Adrenal gland (tissue), 9 donors: ENCODE measurements at regions not wholly inside any gene's neighbourhood (a gene's known extent, or its start where the extent isn't known, plus 50 kb on each side); places are given as distances from the start of the nearest gene placed in this dataset.

ENCODE experiments used
- DNase-seq, 7 donors: peaks; one replicate each; pipeline ENCODE4 v3.0.0-alpha.2; 2019 to 2020
- H3K27ac ChIP-seq, 5 donors: fragments of 200-600 bp; sonication (generic) in 4 of 5; 1 replicate in 3 of 5; 2 replicates in 2 of 5; pipeline versions ENCODE4 v1.5.1 to v1.8.0; 2016 to 2020; ENCODE audit warnings: mild to moderate bottlenecking in 1 of 5
- H3K27me3 ChIP-seq: fragments of 200-600 bp; 2 replicates; pipeline ENCODE4 v1.8.0; 2021
- H3K36me3 ChIP-seq, 2 donors: fragments of 200-600 bp; replicated peaks in 1 of 2; 1 replicate in 1 of 2; 2 replicates in 1 of 2; pipeline versions ENCODE4 v1.5.1 to v1.8.0; 2018 to 2022
- H3K4me1 ChIP-seq, 2 donors: fragments of 200-600 bp; replicated peaks in 1 of 2; 1 replicate in 1 of 2; 2 replicates in 1 of 2; pipeline versions ENCODE4 v1.5.1 to v1.8.0; 2018 to 2021
- H3K4me3 ChIP-seq, 4 donors: fragments of 200-600 bp; sonication (generic) in 3 of 4; one replicate each; pipeline ENCODE4 v1.5.1; 2016 to 2018
- H3K9me3 ChIP-seq, 3 donors: fragments of 200-600 bp; sonication (generic) in 1 of 3; replicated peaks in 1 of 3; 1 replicate in 2 of 3; 2 replicates in 1 of 3; pipeline versions ENCODE4 v1.5.1 to v1.8.0; 2016 to 2021
- POLR2A ChIP-seq, 2 donors: fragments of 450-650 bp; IDR thresholded peaks; one replicate each; pipeline ENCODE4 v1.6.1; 2017; ENCODE audit warnings: antibody characterized with exemption in 2 of 2, mild to moderate bottlenecking in 2 of 2, moderate library complexity in 1 of 2
- WGBS, 4 donors: extraction: QIAGEN DNeasy Blood & Tissue Kit in 2 of 4; methylation state at CpG; one replicate each; pipeline versions ENCODE4 v1.1.5 to v1.1.7; 2013 to 2017; 5-methylcytosine and 5-hydroxymethylcytosine counted together
- intact Hi-C, 2 donors: fragments of 100-400 bp; cut with DNase I; formaldehyde crosslinking; loops; one replicate each; pipeline versions ENCODE4 v1.14.1 to v1.15.0; 2022 to 2023
- TF ChIP-seq, protein P1 (sequence below), 6 experiments: fragments of 450-650 bp in 4 of 6; fragments of 200-600 bp in 2 of 6; sonication (generic) in 1 of 6; IDR thresholded peaks; 1 replicate in 5 of 6; 2 replicates in 1 of 6; pipeline versions ENCODE4 v1.5.1 to v1.8.0; 2016 to 2021; ENCODE audit warnings: antibody characterized with exemption in 6 of 6, mild to moderate bottlenecking in 2 of 6, moderate library complexity in 1 of 6
- donor health status: healthy with polysubstance abuse.
- donor health status: Bipolar disorder and iron deficiency.
- donor health status: DM: yes; HTN: yes; CAD: no.
- donor health status: DM: no; HTN: no; CAD: no.
- donor health status: DM: no; HTN: no; CAD: no.

DNA sequence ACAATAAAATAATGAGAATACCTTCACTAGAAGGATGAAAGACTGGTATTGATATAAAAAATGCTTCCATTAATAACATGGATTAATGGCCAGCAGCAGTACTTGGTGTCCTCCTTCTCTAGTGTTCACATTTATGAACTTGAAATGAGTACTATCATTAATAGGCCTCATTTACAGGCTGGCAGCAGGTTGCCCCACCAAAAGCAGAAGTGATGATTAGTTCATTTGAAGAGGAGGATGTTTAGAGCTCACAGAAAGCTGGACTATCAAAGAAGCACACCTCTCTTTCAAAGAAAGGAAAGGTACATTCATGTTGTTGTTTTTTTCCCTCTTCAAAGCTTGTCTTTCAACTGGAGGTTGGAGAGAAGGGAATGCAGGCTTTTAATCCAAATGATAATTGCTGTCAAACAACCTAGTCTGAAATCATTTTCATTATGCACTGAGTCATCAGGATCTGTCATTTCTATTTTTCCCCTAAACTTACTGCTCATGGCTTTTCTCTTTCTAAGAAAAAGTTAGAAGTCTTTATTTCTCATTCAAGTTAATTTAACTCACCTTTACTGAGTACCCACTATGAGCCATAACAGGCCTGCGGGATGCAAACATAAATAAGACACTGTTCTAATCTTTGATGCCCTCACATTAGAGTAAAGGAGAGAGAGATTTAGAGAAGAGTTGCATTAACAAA lies 157.9 kb upstream of the GRIP1 start:
- Histone ChIP-seq H3K9me3 (no peaks in the 10 kb centered on the region), H3K4me3 (no peak overlapping the region), H3K27me3 (no peaks in the 10 kb centered on the region), H3K4me1 (no peaks in the 10 kb centered on the region), H3K36me3 (no peaks in the 10 kb centered on the region), H3K27ac (no peak overlapping the region)
- intact Hi-C loops = no loop called here
- no peak for DNase-seq
- TF ChIP-seq, protein P1, sequence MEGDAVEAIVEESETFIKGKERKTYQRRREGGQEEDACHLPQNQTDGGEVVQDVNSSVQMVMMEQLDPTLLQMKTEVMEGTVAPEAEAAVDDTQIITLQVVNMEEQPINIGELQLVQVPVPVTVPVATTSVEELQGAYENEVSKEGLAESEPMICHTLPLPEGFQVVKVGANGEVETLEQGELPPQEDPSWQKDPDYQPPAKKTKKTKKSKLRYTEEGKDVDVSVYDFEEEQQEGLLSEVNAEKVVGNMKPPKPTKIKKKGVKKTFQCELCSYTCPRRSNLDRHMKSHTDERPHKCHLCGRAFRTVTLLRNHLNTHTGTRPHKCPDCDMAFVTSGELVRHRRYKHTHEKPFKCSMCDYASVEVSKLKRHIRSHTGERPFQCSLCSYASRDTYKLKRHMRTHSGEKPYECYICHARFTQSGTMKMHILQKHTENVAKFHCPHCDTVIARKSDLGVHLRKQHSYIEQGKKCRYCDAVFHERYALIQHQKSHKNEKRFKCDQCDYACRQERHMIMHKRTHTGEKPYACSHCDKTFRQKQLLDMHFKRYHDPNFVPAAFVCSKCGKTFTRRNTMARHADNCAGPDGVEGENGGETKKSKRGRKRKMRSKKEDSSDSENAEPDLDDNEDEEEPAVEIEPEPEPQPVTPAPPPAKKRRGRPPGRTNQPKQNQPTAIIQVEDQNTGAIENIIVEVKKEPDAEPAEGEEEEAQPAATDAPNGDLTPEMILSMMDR (IDR thresholded peaks at IDR 0.05) = no peak
- TF ChIP-seq POLR2A (IDR thresholded peaks at IDR 0.05) = no peak
- 50 to 100% (median 74%) methylated on average over 1 of the region's 1 CpG for WGBS, 4 donors

DNA sequence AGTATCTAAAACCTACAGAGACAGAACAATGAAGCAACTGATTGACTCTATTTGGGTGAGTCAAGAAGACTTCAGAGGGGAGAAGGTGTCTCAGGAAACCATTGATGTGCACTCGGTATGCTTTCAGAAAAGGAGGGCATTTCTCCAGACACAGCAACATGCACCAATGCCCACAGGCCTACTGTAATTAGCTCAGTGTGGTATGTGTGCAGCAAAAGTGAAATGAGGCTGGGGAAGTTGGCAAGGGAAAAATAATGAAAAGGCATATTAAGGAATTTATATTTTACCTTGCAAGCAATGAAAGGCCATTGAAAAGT lies 158.4 kb upstream of the GRIP1 start:
- no peak for TF ChIP-seq POLR2A (IDR thresholded peaks at IDR 0.05)
- TF ChIP-seq, protein P1 (IDR thresholded peaks at IDR 0.05) = no peak
- no peaks in the 10 kb centered on the region for H3K27me3 ChIP-seq
- no peak for DNase-seq
- 83 to 94% (median 90%) methylated on average over 1 of the region's 1 CpG for WGBS, 4 donors
- intact Hi-C loops = no loop called here
- no peaks in the 10 kb centered on the region for H3K9me3 ChIP-seq
- H3K36me3 ChIP-seq = no peaks in the 10 kb centered on the region
- no peaks in the 10 kb centered on the region for H3K4me1 ChIP-seq
- H3K27ac ChIP-seq = no peak overlapping the region
- H3K4me3 ChIP-seq = no peak overlapping the region

DNA sequence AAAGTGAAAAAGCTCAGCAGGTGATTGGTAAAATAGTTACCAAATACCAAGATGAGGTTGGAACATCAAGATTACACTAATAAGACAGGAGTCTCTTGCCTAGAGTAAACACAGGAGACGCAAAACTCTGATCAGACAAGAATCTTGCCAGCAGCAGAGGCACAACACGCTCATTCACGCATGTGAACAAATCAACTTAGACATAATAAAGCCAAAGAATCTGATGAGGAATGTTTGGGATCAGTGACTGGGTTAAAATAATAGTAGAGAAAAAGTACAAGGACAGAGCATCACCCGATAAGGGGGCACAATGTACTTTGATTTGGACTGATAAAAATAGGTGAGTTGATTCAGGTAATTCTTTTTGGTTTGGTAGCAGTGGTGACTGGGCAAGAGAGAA lies 159.5 kb upstream of the GRIP1 start:
- intact Hi-C loops = no loop called here
- TF ChIP-seq, protein P1 (IDR thresholded peaks at IDR 0.05) = no peak
- no peak for TF ChIP-seq POLR2A (IDR thresholded peaks at IDR 0.05)
- 79 to 83% (median 82%) methylated on average over 4 of the region's 4 CpGs for whole genome bisulfite sequencing, 4 donors
- Histone ChIP-seq H3K27ac (no peak overlapping the region), H3K4me3 (no peak overlapping the region), H3K9me3 (peaks cover 0 to 1% (median 0%) of the 10 kb centered on the region in 3 donors), H3K4me1 (no peaks in the 10 kb centered on the region), H3K36me3 (no peaks in the 10 kb centered on the region), H3K27me3 (no peaks in the 10 kb centered on the region)
- no peak for DNase-seq

DNA sequence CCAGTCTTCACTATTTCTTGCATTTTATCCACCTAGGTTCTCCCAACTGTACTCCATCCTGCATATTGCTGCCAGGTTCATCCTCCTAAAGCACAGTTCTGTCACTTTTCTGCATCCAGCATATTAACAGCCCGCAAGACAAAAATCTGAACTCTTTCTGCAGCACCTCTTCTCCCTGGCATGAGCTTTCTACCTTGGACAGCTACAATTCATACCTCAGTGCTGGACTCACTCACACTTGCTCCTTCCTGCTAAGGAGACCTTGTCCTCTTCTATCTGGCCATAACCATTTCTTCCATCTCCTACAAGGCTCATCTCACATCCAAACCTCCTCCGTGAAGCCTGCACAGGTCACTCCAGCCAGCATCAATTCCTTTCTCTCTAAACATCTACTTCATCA lies 170.1 kb upstream of the GRIP1 start:
- Histone ChIP-seq H3K4me1 (no peaks in the 10 kb centered on the region), H3K36me3 (no peaks in the 10 kb centered on the region), H3K27ac (no peak overlapping the region), H3K4me3 (no peak overlapping the region), H3K9me3 (no peaks in the 10 kb centered on the region), H3K27me3 (no peaks in the 10 kb centered on the region)
- no peak for DNase-seq
- TF ChIP-seq POLR2A (IDR thresholded peaks at IDR 0.05) = no peak
- TF ChIP-seq, protein P1 (IDR thresholded peaks at IDR 0.05) = no peak
- WGBS, 4 donors = 89 to 93% (median 90%) methylated on average over 2 of the region's 2 CpGs
- intact Hi-C loops = no loop called here
